ENCODE measurements at regions not wholly inside any gene's neighbourhood (a gene's known extent, or its start where the extent isn't known, plus 50 kb on each side); places are given as distances from the start of the nearest gene placed in this dataset.

GRCh38 chr1:79285667-79286066 is 279.1 kb upstream of the ADGRL4 start:
- TF ChIP-seq CTCF (IDR thresholded peaks at IDR 0.05; ENCODE audit: insufficient read depth, low read length, poor library complexity, severe bottlenecking) (no peak), EZH2phosphoT487 (conservative IDR thresholded peaks at IDR 0.05; ENCODE audit: low read length) (no peak)

All from SU-DHL-6 (cell line).